Peyer's patch (tissue), 4 donors: ENCODE measurements at regions not wholly inside any gene's neighbourhood (a gene's known extent, or its start where the extent isn't known, plus 50 kb on each side); places are given as distances from the start of the nearest gene placed in this dataset.

Experiments
- DNase-seq, 3 donors: peaks; one replicate each; pipeline ENCODE4 v3.0.0-alpha.2; 2017 to 2019
- H3K27ac ChIP-seq, 4 donors: fragments of 200-600 bp; sonication (generic); one replicate each; pipeline ENCODE4 v1.5.1; 2016 to 2019
- H3K27me3 ChIP-seq, 2 donors: fragments of 200-600 bp; sonication (generic); one replicate each; pipeline ENCODE4 v1.5.1; 2019
- H3K36me3 ChIP-seq, 3 donors: fragments of 200-600 bp; sonication (generic); one replicate each; pipeline ENCODE4 v1.5.1; 2016 to 2019
- H3K4me1 ChIP-seq, 4 donors: fragments of 200-600 bp; sonication (generic); one replicate each; pipeline ENCODE4 v1.5.1; 2016 to 2019
- H3K4me3 ChIP-seq, 4 donors: fragments of 200-600 bp; sonication (generic); 1 replicate in 3 of 4; 2 replicates in 1 of 4; pipeline ENCODE4 v1.5.1; 2016 to 2019; ENCODE audit warnings: mild to moderate bottlenecking in 1 of 4
- H3K9me3 ChIP-seq, 4 donors: fragments of 200-600 bp; sonication (generic); one replicate each; pipeline ENCODE4 v1.5.1; 2016 to 2019; ENCODE audit warnings: mild to moderate bottlenecking in 1 of 4
- POLR2A ChIP-seq, 2 donors: fragments of 450-650 bp; IDR thresholded peaks; one replicate each; pipeline ENCODE4 v1.5.1; 2017; ENCODE audit warnings: antibody characterized with exemption in 2 of 2, mild to moderate bottlenecking in 2 of 2, moderate library complexity in 2 of 2
- TF ChIP-seq, protein P1 (sequence below), 6 experiments: fragments of 450-650 bp in 4 of 6; fragments of 200-600 bp in 2 of 6; sonication (generic) in 1 of 6; IDR thresholded peaks; one replicate each; pipeline ENCODE4 v1.5.1; 2017 to 2019; ENCODE audit warnings: antibody characterized with exemption in 6 of 6, mild to moderate bottlenecking in 3 of 6, moderate library complexity in 1 of 6

DNA sequence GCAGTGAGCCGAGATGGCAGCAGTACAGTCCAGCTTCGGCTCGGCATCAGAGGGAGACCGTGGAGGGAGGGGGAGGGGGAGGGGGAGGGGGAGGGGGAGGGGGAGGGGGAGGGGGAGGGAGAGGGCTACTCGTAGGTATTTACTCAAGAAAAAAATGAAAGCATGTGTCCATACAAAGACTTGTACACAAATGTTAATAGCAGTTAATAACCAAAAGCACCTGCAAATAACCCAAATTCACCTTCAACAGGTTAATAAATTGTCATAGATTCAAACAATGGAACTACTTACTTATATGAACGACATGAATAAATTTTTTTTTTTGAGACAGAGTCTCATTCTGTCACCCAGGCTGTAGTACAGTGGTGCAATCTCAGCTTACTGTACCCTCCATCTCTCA lies 152.4 kb downstream of the BRMS1L start:
- no peak overlapping the region for H3K4me3 ChIP-seq
- H3K27ac ChIP-seq: no peak overlapping the region
- H3K36me3 ChIP-seq: no peaks in the 10 kb centered on the region
- TF ChIP-seq, protein P1, sequence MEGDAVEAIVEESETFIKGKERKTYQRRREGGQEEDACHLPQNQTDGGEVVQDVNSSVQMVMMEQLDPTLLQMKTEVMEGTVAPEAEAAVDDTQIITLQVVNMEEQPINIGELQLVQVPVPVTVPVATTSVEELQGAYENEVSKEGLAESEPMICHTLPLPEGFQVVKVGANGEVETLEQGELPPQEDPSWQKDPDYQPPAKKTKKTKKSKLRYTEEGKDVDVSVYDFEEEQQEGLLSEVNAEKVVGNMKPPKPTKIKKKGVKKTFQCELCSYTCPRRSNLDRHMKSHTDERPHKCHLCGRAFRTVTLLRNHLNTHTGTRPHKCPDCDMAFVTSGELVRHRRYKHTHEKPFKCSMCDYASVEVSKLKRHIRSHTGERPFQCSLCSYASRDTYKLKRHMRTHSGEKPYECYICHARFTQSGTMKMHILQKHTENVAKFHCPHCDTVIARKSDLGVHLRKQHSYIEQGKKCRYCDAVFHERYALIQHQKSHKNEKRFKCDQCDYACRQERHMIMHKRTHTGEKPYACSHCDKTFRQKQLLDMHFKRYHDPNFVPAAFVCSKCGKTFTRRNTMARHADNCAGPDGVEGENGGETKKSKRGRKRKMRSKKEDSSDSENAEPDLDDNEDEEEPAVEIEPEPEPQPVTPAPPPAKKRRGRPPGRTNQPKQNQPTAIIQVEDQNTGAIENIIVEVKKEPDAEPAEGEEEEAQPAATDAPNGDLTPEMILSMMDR (IDR thresholded peaks at IDR 0.05): no peak
- no peak for TF ChIP-seq POLR2A (IDR thresholded peaks at IDR 0.05)
- H3K27me3 ChIP-seq: no peaks in the 10 kb centered on the region
- no peaks in the 10 kb centered on the region for H3K9me3 ChIP-seq
- DNase-seq: no peak
- H3K4me1 ChIP-seq: no peaks in the 10 kb centered on the region

DNA sequence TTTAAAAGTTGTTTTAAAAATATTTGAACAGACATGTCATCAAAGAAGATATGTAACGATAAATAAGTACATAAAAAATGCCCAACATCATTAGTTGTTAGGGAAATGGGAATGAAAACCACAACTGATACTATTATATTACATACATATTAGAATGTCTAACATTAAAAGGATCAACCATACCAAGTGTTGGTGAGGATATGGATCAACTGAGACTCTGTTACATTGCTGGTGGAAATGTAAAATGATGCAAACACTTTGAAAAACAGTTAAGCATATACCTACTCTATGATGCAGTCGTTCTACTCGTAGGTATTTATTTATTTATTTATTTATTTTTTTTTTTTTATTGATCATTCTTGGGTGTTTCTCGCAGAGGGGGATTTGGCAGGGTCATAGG lies 149.7 kb downstream of the BRMS1L start:
- Histone ChIP-seq H3K4me1 (no peaks in the 10 kb centered on the region), H3K27ac (no peak overlapping the region), H3K4me3 (no peak overlapping the region), H3K27me3 (no peaks in the 10 kb centered on the region), H3K9me3 (no peaks in the 10 kb centered on the region), H3K36me3 (no peaks in the 10 kb centered on the region)
- no peak for DNase-seq
- TF ChIP-seq, protein P1 (IDR thresholded peaks at IDR 0.05): no peak
- no peak for TF ChIP-seq POLR2A (IDR thresholded peaks at IDR 0.05)

DNA sequence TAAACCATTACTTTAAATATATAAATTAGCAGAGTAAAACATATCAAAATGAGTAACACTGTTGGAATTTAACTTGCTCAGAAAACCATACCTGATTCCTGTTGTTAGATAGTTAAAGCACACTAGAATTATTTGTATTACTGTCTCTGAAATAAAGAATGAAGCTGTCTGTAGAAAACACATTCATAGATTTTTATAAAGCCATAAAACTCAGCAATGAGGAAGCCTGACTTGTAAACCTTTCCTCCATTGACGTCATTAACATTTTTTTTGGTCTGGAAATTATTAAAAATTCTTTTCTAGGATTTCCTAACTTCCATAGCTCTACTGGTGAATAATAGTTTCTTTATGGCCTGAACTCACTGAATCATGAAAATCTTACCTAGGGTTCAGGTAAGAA lies 147.6 kb downstream of the BRMS1L start:
- Histone ChIP-seq H3K4me3 (no peak overlapping the region), H3K4me1 (no peaks in the 10 kb centered on the region), H3K9me3 (no peaks in the 10 kb centered on the region), H3K27ac (no peak overlapping the region), H3K36me3 (no peaks in the 10 kb centered on the region), H3K27me3 (no peaks in the 10 kb centered on the region)
- no peak for TF ChIP-seq POLR2A (IDR thresholded peaks at IDR 0.05)
- TF ChIP-seq, protein P1 (IDR thresholded peaks at IDR 0.05): no peak
- DNase-seq: no peak

DNA sequence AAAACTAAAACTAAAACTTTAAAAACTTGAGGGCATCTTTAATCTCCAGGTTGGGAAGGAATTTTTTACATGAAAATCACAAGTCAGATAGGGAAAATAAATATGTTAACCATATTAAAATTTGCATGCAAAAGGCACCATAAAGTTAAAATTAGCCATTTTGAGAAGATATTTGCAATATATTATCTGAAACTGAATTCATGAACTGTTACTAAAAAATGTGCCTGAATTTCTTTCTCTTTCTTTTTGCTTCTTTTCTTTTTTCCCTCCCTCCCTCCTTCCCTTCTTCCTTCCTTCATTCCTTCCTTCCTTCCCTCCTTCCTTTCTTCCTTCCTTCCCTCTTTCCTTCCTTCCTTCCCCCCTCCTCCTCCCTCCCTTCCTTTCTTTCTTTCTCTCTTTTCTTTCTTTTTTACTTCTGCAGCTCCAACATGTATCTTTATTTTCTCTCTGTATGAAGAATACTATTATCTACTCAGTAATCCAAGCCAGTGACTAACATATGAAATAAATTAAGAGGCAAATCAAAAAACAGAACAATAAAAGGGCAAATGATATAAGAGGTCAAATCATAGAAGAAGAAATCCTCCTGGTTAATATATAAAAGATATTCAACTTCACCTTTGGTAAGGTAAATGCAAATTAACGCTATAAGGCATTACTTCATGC lies 146.0 kb downstream of the BRMS1L start:
- TF ChIP-seq, protein P1 (IDR thresholded peaks at IDR 0.05): no peak
- no peak for TF ChIP-seq POLR2A (IDR thresholded peaks at IDR 0.05)
- H3K36me3 ChIP-seq: no peaks in the 10 kb centered on the region

DNA sequence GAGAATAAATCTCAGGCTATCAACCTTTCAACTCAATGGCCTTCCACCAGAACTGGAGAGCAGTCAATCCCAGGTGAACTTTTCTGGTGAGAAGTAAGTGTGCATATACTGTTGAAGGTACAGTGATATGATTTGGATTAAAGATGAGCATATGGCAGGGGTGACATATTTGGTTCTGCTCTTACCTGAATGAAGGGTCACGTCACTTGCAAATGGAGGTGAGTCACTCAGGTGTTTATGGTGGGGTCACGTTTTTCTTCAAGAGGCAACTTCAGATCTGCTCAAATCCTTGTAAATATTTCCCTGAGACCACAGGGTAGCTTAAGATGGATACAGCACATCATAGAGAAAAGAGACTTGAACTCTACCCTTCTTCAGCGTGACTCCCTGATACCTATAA lies 143.2 kb downstream of the BRMS1L start:
- no peak for DNase-seq
- Histone ChIP-seq H3K9me3 (no peaks in the 10 kb centered on the region), H3K4me1 (no peaks in the 10 kb centered on the region), H3K4me3 (no peak overlapping the region), H3K27ac (no peak overlapping the region), H3K27me3 (no peaks in the 10 kb centered on the region), H3K36me3 (no peaks in the 10 kb centered on the region)
- TF ChIP-seq, protein P1 (IDR thresholded peaks at IDR 0.05): no peak
- no peak for TF ChIP-seq POLR2A (IDR thresholded peaks at IDR 0.05)

More for the DNA sequence above, 146.0 kb downstream of the BRMS1L start:
- no peak for DNase-seq
- Histone ChIP-seq H3K4me1 (no peaks in the 10 kb centered on the region), H3K27me3 (no peaks in the 10 kb centered on the region), H3K27ac (no peak overlapping the region), H3K9me3 (no peaks in the 10 kb centered on the region), H3K4me3 (no peak overlapping the region)

DNA sequence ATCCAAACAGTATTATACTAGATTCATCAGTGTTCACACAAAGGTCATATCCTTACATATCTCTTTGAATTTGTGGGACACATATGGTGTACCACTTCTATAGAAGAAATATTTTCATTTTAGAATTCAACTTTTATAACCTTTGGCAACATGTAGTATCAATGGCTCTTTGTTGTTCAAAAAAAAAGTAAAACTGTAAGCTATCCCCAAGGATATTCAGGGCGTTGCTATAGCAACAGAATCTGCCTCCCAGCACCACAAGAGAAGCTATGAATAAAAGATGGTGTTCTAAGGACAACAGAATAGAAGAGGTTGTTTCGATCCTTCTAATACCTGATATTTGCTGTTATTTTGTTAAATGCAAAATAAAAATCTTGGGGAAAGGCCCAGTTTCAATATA lies 139.3 kb downstream of the BRMS1L start:
- no peak overlapping the region for H3K27ac ChIP-seq
- no peak for TF ChIP-seq POLR2A (IDR thresholded peaks at IDR 0.05)
- TF ChIP-seq, protein P1 (IDR thresholded peaks at IDR 0.05): no peak
- H3K36me3 ChIP-seq: no peaks in the 10 kb centered on the region
- H3K4me3 ChIP-seq: no peak overlapping the region
- no peaks in the 10 kb centered on the region for H3K9me3 ChIP-seq
- no peaks in the 10 kb centered on the region for H3K27me3 ChIP-seq
- H3K4me1 ChIP-seq: no peaks in the 10 kb centered on the region
- no peak for DNase-seq
